NT2/D1 (cell line): ENCODE measurements at regions not wholly inside any gene's neighbourhood (a gene's known extent, or its start where the extent isn't known, plus 50 kb on each side); places are given as distances from the start of the nearest gene placed in this dataset.

Experiments
- SUZ12 ChIP-seq: IDR thresholded peaks from 2 replicates; pipeline ENCODE4 v1.6.1; 2011; ENCODE audit not compliant: insufficient read length, insufficient read depth; ENCODE audit errors: extremely low read depth
- YY1 ChIP-seq: IDR thresholded peaks from 2 replicates; pipeline ENCODE4 v1.6.1; 2011; ENCODE audit not compliant: insufficient read length, insufficient read depth
- ZNF274 ChIP-seq: IDR thresholded peaks from 2 replicates; pipeline ENCODE4 v1.6.1; 2011; ENCODE audit warnings: mild to moderate bottlenecking, low read depth, low read length

DNA sequence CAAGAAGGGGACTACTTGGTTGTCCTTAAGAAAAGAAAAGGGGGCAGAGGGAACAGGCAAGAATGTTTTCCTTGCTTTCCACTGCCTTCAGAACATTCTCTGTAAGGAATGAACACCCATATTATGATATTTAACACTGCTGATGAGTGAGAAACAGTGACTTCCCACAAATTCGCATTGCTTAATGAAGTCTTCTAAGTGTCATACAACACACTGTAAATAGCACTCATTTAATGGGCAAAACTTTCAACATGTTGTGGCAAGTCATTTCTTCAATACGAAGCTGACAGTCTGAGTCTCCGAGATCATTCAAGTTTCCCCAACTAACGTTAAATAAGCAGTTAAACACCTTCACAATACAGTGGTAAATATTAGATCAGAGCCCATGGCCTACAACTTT lies 464.4 kb downstream of the SHQ1 start:
- TF ChIP-seq YY1 (no peak), ZNF274 (no peak), SUZ12 (no peak)
